ENCODE measurements at regions not wholly inside any gene's neighbourhood (a gene's known extent, or its start where the extent isn't known, plus 50 kb on each side); places are given as distances from the start of the nearest gene placed in this dataset.
A peak's percentile ranks its signal among the peaks of the same experiment; 100 is the strongest.

DNA sequence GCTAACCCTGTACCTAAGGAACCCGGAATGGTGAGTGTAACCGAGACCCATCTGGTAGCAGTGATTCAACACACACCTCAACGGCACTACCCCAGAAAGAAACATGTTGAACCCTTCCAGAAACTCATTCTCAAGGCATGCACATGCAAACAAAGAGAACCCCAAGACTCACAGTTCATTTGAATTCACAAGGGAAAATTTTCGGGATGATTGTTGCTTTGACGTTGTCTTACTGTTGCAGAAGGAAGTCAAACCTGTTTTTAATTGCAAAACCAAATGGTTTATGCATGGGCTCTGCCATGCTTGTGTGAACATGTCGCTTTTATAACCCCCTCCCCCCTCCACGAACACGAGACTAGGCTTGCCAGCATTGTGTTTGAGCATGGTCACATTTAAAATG is 539.7 kb downstream of the GATA3 start:
- Histone ChIP-seq H3K4me3 (ENCODE audit: low read length in 2 of 2) (no peak overlapping the region), H3K4me1 (ENCODE audit: control insufficient read depth in 2 of 2, insufficient read depth in 2 of 2, low read length in 2 of 2) (peaks cover 0 to 8% of the 10 kb centered on the region in 2 donors), H3K9me3 (ENCODE audit: control insufficient read depth in 2 of 2, insufficient read depth in 1 of 2, low read length in 1 of 2) (no peaks in the 10 kb centered on the region), H3K27me3 (ENCODE audit: control insufficient read depth in 2 of 2, insufficient read depth in 1 of 2, low read length in 1 of 2) (no peaks in the 10 kb centered on the region), H3K36me3 (ENCODE audit: control insufficient read depth in 2 of 2, insufficient read depth in 2 of 2, low read length in 1 of 2) (no peaks in the 10 kb centered on the region), H3K27ac (ENCODE audit: low read depth in 1 of 2, low read length in 1 of 2) (no peak overlapping the region)
- DNase-seq (ENCODE audit: low read depth in 6 of 9, low spot score in 9 of 9), result no peak
- 85% methylated on average over 8 of the region's 8 CpGs for WGBS

DNA sequence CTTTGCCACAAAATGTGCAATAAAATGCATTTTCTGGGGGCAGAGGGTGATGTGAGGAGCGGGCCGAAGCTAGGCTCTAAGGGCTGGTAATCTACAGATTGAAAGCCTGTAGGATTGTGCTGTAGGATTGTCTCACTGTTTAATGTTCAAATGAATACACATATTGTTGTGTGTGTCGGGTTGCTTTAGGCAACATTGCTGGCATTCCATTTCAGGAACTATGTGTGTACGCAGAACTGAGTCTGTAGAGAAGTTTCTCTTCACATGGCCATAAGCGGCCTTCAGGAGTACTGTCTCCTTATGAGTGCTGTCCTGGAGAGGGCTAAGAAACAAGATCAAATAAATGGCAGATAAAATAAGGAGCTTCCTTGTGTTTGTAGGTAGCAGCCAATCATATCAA is 540.2 kb downstream of the GATA3 start:
- WGBS, result 97% methylated on average over 5 of the region's 5 CpGs
- no peak overlapping the region for H3K4me3 ChIP-seq (ENCODE audit: low read length in 2 of 2)
- no peak for DNase-seq (ENCODE audit: low read depth in 6 of 9, low spot score in 9 of 9)
- no peak overlapping the region for H3K27ac ChIP-seq (ENCODE audit: low read depth in 1 of 2, low read length in 1 of 2)
- no peaks in the 10 kb centered on the region for H3K27me3 ChIP-seq (ENCODE audit: control insufficient read depth in 2 of 2, insufficient read depth in 1 of 2, low read length in 1 of 2)
- H3K9me3 ChIP-seq (ENCODE audit: control insufficient read depth in 2 of 2, insufficient read depth in 1 of 2, low read length in 1 of 2), result no peaks in the 10 kb centered on the region
- H3K4me1 ChIP-seq (ENCODE audit: control insufficient read depth in 2 of 2, insufficient read depth in 2 of 2, low read length in 2 of 2), result peaks cover 0 to 8% of the 10 kb centered on the region in 2 donors
- H3K36me3 ChIP-seq (ENCODE audit: control insufficient read depth in 2 of 2, insufficient read depth in 2 of 2, low read length in 1 of 2), result no peaks in the 10 kb centered on the region

DNA sequence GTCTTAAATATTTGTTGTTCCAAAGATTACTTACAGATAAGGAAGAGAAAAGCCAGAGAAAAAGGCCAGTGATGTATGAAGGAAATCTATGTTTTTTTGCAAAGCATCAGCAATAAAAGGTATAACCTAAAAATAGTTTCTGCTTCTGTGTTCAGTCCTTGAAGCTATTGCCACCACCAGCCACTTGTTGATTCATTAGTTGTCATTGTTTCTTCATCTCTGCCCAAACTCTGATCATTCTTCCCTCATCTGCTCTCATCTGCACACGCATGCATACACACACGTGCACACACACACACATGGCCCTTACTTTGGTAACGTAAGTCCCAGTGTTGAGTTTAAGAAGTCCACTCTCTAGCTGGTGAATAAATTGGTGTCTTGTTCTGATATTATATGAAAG is 540.7 kb downstream of the GATA3 start:
- Histone ChIP-seq H3K27ac (ENCODE audit: low read depth in 1 of 2, low read length in 1 of 2) (no peak overlapping the region), H3K4me3 (ENCODE audit: low read length in 2 of 2) (no peak overlapping the region), H3K9me3 (ENCODE audit: control insufficient read depth in 2 of 2, insufficient read depth in 1 of 2, low read length in 1 of 2) (no peaks in the 10 kb centered on the region), H3K4me1 (ENCODE audit: control insufficient read depth in 2 of 2, insufficient read depth in 2 of 2, low read length in 2 of 2) (peaks cover 0 to 8% of the 10 kb centered on the region in 2 donors), H3K36me3 (ENCODE audit: control insufficient read depth in 2 of 2, insufficient read depth in 2 of 2, low read length in 1 of 2) (no peaks in the 10 kb centered on the region), H3K27me3 (ENCODE audit: control insufficient read depth in 2 of 2, insufficient read depth in 1 of 2, low read length in 1 of 2) (no peaks in the 10 kb centered on the region)
- no peak for DNase-seq (ENCODE audit: low read depth in 6 of 9, low spot score in 9 of 9)
- WGBS, result 62% methylated on average over 3 of the region's 3 CpGs

DNA sequence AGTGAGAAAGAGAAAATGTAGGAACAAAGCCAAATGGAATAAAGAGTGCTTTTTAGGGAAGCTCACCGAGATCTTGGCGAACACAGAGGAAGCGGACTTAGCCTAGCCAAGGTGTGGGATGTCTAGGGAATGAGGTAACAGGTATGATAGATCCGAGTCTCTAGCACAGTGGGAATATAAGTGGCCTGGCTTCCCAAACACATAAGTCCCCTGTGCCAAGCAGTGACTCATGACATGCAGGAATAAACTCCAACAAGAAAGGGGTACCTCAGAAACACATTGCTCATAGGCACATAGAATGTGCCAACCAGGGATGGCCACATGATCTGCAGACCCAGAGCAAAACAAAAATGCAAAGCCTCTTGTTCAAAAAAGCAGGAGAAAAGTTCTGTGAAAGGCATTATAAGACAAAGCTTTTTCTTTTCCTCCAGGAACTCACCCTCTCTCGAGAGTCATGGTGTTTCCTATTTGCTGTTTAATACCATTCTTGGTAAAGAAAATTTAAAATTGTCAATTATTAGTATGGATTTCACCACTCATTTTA is 542.5 kb downstream of the GATA3 start:
- H3K9me3 ChIP-seq (ENCODE audit: control insufficient read depth in 2 of 2, insufficient read depth in 1 of 2, low read length in 1 of 2), result no peaks in the 10 kb centered on the region
- H3K27me3 ChIP-seq (ENCODE audit: control insufficient read depth in 2 of 2, insufficient read depth in 1 of 2, low read length in 1 of 2), result no peaks in the 10 kb centered on the region
- no peak for DNase-seq (ENCODE audit: low read depth in 6 of 9, low spot score in 9 of 9)
- no peaks in the 10 kb centered on the region for H3K36me3 ChIP-seq (ENCODE audit: control insufficient read depth in 2 of 2, insufficient read depth in 2 of 2, low read length in 1 of 2)
- H3K4me1 ChIP-seq (ENCODE audit: control insufficient read depth in 2 of 2, insufficient read depth in 2 of 2, low read length in 2 of 2), result no peaks in the 10 kb centered on the region
- no peak overlapping the region for H3K27ac ChIP-seq (ENCODE audit: low read depth in 1 of 2, low read length in 1 of 2)
- WGBS, result 92% methylated on average over 5 of the region's 5 CpGs
- no peak overlapping the region for H3K4me3 ChIP-seq (ENCODE audit: low read length in 2 of 2)

DNA sequence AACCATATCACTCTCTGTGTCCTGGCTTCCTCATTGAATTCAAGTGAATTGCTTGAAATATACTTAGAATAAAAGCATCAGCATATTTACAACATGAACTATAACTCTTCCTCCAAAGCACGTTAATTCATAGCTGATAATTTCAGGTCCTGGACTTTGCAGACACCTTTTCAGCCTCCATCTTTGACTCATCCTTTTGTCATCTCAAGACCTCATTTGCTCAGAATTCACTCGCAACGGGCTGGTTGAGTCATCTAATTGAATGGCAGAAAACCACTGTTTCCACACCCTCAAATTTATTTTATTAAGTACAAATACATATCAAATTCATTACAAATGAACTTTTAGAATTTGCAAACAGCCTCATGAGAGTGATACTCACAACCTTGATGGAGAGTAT is 545.7 kb downstream of the GATA3 start:
- Histone ChIP-seq H3K4me3 (ENCODE audit: low read length in 2 of 2) (no peak overlapping the region), H3K9me3 (ENCODE audit: control insufficient read depth in 2 of 2, insufficient read depth in 1 of 2, low read length in 1 of 2) (no peaks in the 10 kb centered on the region), H3K36me3 (ENCODE audit: control insufficient read depth in 2 of 2, insufficient read depth in 2 of 2, low read length in 1 of 2) (no peaks in the 10 kb centered on the region), H3K4me1 (ENCODE audit: control insufficient read depth in 2 of 2, insufficient read depth in 2 of 2, low read length in 2 of 2) (no peaks in the 10 kb centered on the region), H3K27ac (ENCODE audit: low read depth in 1 of 2, low read length in 1 of 2) (no peak overlapping the region), H3K27me3 (ENCODE audit: control insufficient read depth in 2 of 2, insufficient read depth in 1 of 2, low read length in 1 of 2) (no peaks in the 10 kb centered on the region)
- 95% methylated on average over 3 of the region's 3 CpGs for WGBS
- no peak for DNase-seq (ENCODE audit: low read depth in 6 of 9, low spot score in 9 of 9)

DNA sequence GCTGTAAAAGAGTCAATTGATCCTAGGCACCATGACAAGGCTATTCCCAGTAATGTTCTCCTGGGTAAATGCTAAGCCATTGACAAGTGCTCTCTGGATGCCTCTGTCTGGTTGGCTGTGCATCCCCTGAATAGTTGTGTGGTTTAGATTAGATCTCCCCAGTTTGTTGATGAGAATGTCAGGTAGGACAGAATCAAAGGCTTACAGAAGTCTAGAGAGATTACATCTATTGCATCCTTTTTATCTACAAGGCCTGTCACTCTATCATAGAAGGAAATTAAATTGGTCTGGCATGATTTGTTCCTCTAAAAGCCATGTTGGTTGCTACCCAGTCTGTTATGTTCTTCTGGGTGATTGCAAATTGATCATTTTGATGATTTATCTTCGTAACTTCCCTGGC is 548.3 kb downstream of the GATA3 start:
- H3K9me3 ChIP-seq (ENCODE audit: control insufficient read depth in 2 of 2, insufficient read depth in 1 of 2, low read length in 1 of 2), result peaks cover 0 to 5% of the 10 kb centered on the region in 2 donors
- no peaks in the 10 kb centered on the region for H3K36me3 ChIP-seq (ENCODE audit: control insufficient read depth in 2 of 2, insufficient read depth in 2 of 2, low read length in 1 of 2)
- 91% methylated on average over 1 of the region's 1 CpG for WGBS
- peak in 1 of 9 donors; percentile 12 for DNase-seq (ENCODE audit: low read depth in 6 of 9, low spot score in 9 of 9)
- no peaks in the 10 kb centered on the region for H3K27me3 ChIP-seq (ENCODE audit: control insufficient read depth in 2 of 2, insufficient read depth in 1 of 2, low read length in 1 of 2)
- no peak overlapping the region for H3K4me3 ChIP-seq (ENCODE audit: low read length in 2 of 2)
- H3K27ac ChIP-seq (ENCODE audit: low read depth in 1 of 2, low read length in 1 of 2), result no peak overlapping the region
- no peaks in the 10 kb centered on the region for H3K4me1 ChIP-seq (ENCODE audit: control insufficient read depth in 2 of 2, insufficient read depth in 2 of 2, low read length in 2 of 2)

DNA sequence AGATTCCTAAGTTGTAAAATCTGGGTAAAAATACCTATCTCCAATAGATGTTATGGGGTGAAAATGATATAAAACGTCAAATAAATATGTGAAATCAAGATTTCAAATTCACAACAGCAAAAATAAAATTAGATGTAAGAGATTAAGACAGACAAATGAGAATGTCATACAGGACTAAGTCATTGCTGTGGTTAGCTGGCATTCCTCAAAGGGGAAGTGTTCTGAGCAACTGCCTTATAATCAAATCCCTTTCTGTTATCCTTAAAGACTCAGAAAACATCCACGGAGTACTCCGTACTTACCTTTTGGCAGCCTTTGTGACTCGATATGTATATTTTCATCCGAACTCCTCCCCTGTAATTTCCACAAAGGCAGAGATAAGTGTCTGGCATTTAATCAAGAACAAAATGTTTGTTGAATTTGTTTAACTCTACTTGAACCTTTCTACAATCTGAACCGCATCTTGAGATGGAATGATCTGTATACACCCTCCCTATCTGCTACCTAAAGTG is 559.6 kb downstream of the GATA3 start:
- Histone ChIP-seq H3K4me3 (ENCODE audit: low read length in 2 of 2) (no peak overlapping the region), H3K36me3 (ENCODE audit: control insufficient read depth in 2 of 2, insufficient read depth in 2 of 2, low read length in 1 of 2) (no peaks in the 10 kb centered on the region), H3K27ac (ENCODE audit: low read depth in 1 of 2, low read length in 1 of 2) (no peak overlapping the region), H3K4me1 (ENCODE audit: control insufficient read depth in 2 of 2, insufficient read depth in 2 of 2, low read length in 2 of 2) (no peaks in the 10 kb centered on the region), H3K27me3 (ENCODE audit: control insufficient read depth in 2 of 2, insufficient read depth in 1 of 2, low read length in 1 of 2) (no peaks in the 10 kb centered on the region), H3K9me3 (ENCODE audit: control insufficient read depth in 2 of 2, insufficient read depth in 1 of 2, low read length in 1 of 2) (no peaks in the 10 kb centered on the region)
- DNase-seq (ENCODE audit: low read depth in 6 of 9, low spot score in 9 of 9), result no peak
- 61% methylated on average over 6 of the region's 6 CpGs for WGBS

DNA sequence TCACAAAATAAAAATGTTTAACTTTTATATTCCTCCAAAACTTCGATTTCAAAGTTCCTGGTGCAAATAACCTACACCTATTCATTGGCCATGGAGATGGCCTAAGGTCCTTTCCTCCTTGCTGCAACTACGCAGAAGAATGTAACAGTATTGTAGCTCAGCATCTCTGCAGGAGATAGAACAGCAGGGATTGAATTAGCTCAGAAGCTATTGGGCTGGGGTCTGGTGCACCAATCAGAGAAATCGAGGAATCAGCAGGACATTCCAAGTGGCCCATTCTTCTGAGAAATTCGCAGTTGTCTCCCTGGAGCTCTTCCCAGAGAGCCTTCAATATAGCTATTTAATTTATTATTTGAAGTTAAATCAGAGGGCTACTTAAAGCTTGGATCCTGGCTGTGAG is 560.6 kb downstream of the GATA3 start:
- Histone ChIP-seq H3K27me3 (ENCODE audit: control insufficient read depth in 2 of 2, insufficient read depth in 1 of 2, low read length in 1 of 2) (no peaks in the 10 kb centered on the region), H3K4me3 (ENCODE audit: low read length in 2 of 2) (no peak overlapping the region), H3K9me3 (ENCODE audit: control insufficient read depth in 2 of 2, insufficient read depth in 1 of 2, low read length in 1 of 2) (no peaks in the 10 kb centered on the region), H3K36me3 (ENCODE audit: control insufficient read depth in 2 of 2, insufficient read depth in 2 of 2, low read length in 1 of 2) (no peaks in the 10 kb centered on the region), H3K27ac (ENCODE audit: low read depth in 1 of 2, low read length in 1 of 2) (no peak overlapping the region), H3K4me1 (ENCODE audit: control insufficient read depth in 2 of 2, insufficient read depth in 2 of 2, low read length in 2 of 2) (no peaks in the 10 kb centered on the region)
- DNase-seq (ENCODE audit: low read depth in 6 of 9, low spot score in 9 of 9), result no peak
- 87% methylated on average over 4 of the region's 4 CpGs for WGBS

DNA sequence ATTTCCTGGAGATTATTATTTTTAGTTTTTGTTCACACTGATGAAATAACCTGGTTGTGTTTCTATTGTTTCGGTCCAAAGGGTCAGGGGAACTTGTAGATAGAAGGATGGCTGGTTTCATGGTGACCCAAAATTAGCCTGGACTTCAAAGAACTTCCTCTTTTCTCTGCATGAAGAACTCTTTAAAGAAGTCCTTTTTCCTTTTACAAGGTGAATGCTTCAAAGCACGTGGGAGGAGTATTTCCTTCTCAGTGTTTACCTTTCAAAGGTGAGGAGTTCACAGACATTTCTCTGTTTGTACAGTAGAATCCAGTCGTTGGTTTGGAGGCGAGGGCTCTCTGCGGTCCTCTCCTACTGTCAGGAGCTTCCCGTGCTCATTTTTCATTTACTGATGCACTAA is 561.7 kb downstream of the GATA3 start:
- H3K36me3 ChIP-seq (ENCODE audit: control insufficient read depth in 2 of 2, insufficient read depth in 2 of 2, low read length in 1 of 2), result no peaks in the 10 kb centered on the region
- H3K27me3 ChIP-seq (ENCODE audit: control insufficient read depth in 2 of 2, insufficient read depth in 1 of 2, low read length in 1 of 2), result no peaks in the 10 kb centered on the region
- no peak overlapping the region for H3K27ac ChIP-seq (ENCODE audit: low read depth in 1 of 2, low read length in 1 of 2)
- H3K4me3 ChIP-seq (ENCODE audit: low read length in 2 of 2), result no peak overlapping the region
- H3K4me1 ChIP-seq (ENCODE audit: control insufficient read depth in 2 of 2, insufficient read depth in 2 of 2, low read length in 2 of 2), result no peaks in the 10 kb centered on the region
- H3K9me3 ChIP-seq (ENCODE audit: control insufficient read depth in 2 of 2, insufficient read depth in 1 of 2, low read length in 1 of 2), result no peaks in the 10 kb centered on the region
- DNase-seq (ENCODE audit: low read depth in 6 of 9, low spot score in 9 of 9), result no peak
- WGBS, result 13% methylated on average over 6 of the region's 6 CpGs

DNA sequence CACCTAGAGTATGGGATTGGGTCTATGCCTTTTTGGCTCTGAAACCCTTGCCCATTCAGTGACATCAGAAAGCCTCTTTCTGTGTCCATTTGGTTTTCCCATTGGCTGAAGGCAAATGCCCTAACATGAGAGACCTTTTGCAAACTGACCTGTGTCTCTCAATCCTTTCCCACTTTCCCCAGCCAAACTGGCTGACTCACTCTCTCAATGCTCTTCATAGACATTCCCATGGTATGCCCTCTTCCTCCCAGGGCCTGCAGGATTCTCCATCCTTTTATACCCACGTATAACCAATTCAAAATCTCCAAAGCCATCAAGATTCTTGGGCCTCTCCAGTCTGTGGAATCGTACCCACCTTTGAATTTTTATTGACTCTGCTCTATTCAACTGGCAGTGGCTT is 563.3 kb downstream of the GATA3 start:
- no peak overlapping the region for H3K4me3 ChIP-seq (ENCODE audit: low read length in 2 of 2)
- no peak for DNase-seq (ENCODE audit: low read depth in 6 of 9, low spot score in 9 of 9)
- H3K4me1 ChIP-seq (ENCODE audit: control insufficient read depth in 2 of 2, insufficient read depth in 2 of 2, low read length in 2 of 2), result no peaks in the 10 kb centered on the region
- H3K9me3 ChIP-seq (ENCODE audit: control insufficient read depth in 2 of 2, insufficient read depth in 1 of 2, low read length in 1 of 2), result peaks cover 0 to 1% of the 10 kb centered on the region in 2 donors
- H3K27me3 ChIP-seq (ENCODE audit: control insufficient read depth in 2 of 2, insufficient read depth in 1 of 2, low read length in 1 of 2), result no peaks in the 10 kb centered on the region
- 91% methylated on average over 2 of the region's 2 CpGs for WGBS
- no peaks in the 10 kb centered on the region for H3K36me3 ChIP-seq (ENCODE audit: control insufficient read depth in 2 of 2, insufficient read depth in 2 of 2, low read length in 1 of 2)
- no peak overlapping the region for H3K27ac ChIP-seq (ENCODE audit: low read depth in 1 of 2, low read length in 1 of 2)
